SHP77 treated with DMSO at 0.1 percent for 48 hours (cell line): ENCODE measurements at regions not wholly inside any gene's neighbourhood (a gene's known extent, or its start where the extent isn't known, plus 50 kb on each side); places are given as distances from the start of the nearest gene placed in this dataset.
A peak's percentile ranks its signal among the peaks of the same experiment; 100 is the strongest.
"Not testable (repeated sequence)": the region's sequence is repeated elsewhere in the genome, so short reads cannot be mapped to it uniquely, and the experiment has no call there.

Experiments used
- DNase-seq: peaks from one replicate; lab custom pipeline; 2025; lab: John Stamatoyannopoulos, UW

GRCh38 chr22:22946131-22946530 is 58.5 kb downstream of the IGLL5 start:
- DNase-seq, result no peak

- DNase-seq, result no peak
These were observed 61.3 kb downstream of the IGLL5 start for GRCh38 chr22:22948651-22949571.

- no peak for DNase-seq
These were observed 62.3 kb downstream of the IGLL5 start for GRCh38 chr22:22949953-22950352.

- DNase-seq, result no peak
These were observed 63.4 kb downstream of the IGLL5 start for GRCh38 chr22:22951035-22951434.

- no peak for DNase-seq
These were observed 65.1 kb downstream of the IGLL5 start for GRCh38 chr22:22952531-22953280.

- no peak for DNase-seq
These were observed 66.2 kb downstream of the IGLL5 start for GRCh38 chr22:22953791-22954190.

GRCh38 chr22:22954656-22955055 is 67.0 kb downstream of the IGLL5 start:
- no peak for DNase-seq

GRCh38 chr22:22955276-22955798 is 67.7 kb downstream of the IGLL5 start:
- DNase-seq, result no peak

- DNase-seq, result no peak
These were observed 68.4 kb downstream of the IGLL5 start for GRCh38 chr22:22955866-22956535.

GRCh38 chr22:22957090-22957489 is 69.5 kb downstream of the IGLL5 start:
- no peak for DNase-seq

- no peak for DNase-seq
These were observed 71.0 kb downstream of the IGLL5 start for GRCh38 chr22:22958621-22959020.

GRCh38 chr22:22959147-22959827 is 71.7 kb downstream of the IGLL5 start:
- DNase-seq, result peak; percentile 25

- no peak for DNase-seq
These were observed 72.7 kb downstream of the IGLL5 start for GRCh38 chr22:22960307-22960706.

GRCh38 chr22:22961574-22961973 is 74.0 kb downstream of the IGLL5 start:
- no peak for DNase-seq

- DNase-seq, result no peak
These were observed 80.8 kb downstream of the IGLL5 start for GRCh38 chr22:22968366-22968765.

GRCh38 chr22:22972605-22973004 is 85.0 kb downstream of the IGLL5 start:
- not testable (repeated sequence) for DNase-seq

- no peak for DNase-seq
These were observed 85.7 kb downstream of the IGLL5 start for GRCh38 chr22:22973336-22973735.

GRCh38 chr22:22974156-22974555 is 86.5 kb downstream of the IGLL5 start:
- DNase-seq, result no peak

- DNase-seq, result no peak
These were observed 87.4 kb downstream of the IGLL5 start for GRCh38 chr22:22974795-22975580.

- DNase-seq, result no peak
These were observed 88.7 kb downstream of the IGLL5 start for GRCh38 chr22:22976033-22976922.
